ENCODE measurements at regions not wholly inside any gene's neighbourhood (a gene's known extent, or its start where the extent isn't known, plus 50 kb on each side); places are given as distances from the start of the nearest gene placed in this dataset.
"Not testable (repeated sequence)": the region's sequence is repeated elsewhere in the genome, so short reads cannot be mapped to it uniquely, and the experiment has no call there.

GRCh38 chrX:1093586-1094421 lies 118.6 kb downstream of the CRLF2 start:
- in situ Hi-C loops (cut with HindIII; ENCODE audit: low sequenced_read_pairs) = no loop called here
- DNase-seq (ENCODE audit: low read depth, low spot score) = no peak
- TF ChIP-seq, protein P1, sequence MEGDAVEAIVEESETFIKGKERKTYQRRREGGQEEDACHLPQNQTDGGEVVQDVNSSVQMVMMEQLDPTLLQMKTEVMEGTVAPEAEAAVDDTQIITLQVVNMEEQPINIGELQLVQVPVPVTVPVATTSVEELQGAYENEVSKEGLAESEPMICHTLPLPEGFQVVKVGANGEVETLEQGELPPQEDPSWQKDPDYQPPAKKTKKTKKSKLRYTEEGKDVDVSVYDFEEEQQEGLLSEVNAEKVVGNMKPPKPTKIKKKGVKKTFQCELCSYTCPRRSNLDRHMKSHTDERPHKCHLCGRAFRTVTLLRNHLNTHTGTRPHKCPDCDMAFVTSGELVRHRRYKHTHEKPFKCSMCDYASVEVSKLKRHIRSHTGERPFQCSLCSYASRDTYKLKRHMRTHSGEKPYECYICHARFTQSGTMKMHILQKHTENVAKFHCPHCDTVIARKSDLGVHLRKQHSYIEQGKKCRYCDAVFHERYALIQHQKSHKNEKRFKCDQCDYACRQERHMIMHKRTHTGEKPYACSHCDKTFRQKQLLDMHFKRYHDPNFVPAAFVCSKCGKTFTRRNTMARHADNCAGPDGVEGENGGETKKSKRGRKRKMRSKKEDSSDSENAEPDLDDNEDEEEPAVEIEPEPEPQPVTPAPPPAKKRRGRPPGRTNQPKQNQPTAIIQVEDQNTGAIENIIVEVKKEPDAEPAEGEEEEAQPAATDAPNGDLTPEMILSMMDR (IDR thresholded peaks at IDR 0.05; ENCODE audit: low read depth, low read length) = no peak
- no peak overlapping the region for H3K4me3 ChIP-seq (ENCODE audit: low read depth, low read length)

DNA sequence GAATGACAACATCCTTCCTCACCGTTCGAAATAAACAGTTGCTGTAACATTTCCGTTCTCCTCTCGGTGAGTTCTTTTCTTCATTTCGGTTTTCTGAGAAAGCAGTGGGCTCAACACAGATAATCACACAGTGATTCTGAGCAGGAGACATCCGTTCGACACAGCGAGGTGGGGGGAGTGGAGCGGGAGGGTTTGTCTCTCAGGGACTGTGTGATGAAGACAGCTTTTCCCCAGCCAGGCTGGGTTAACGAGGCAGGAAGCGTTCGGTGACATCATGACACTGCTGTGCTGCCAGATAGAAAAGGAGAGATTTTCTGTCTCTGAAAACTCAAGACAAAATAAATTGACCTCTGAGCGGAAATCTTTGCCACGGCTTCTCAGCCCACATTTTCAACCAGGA lies 119.3 kb downstream of the CRLF2 start:
- TF ChIP-seq, protein P1 (IDR thresholded peaks at IDR 0.05; ENCODE audit: low read depth, low read length) = no peak
- DNase-seq (ENCODE audit: low read depth, low spot score) = no peak
- no peak overlapping the region for H3K4me3 ChIP-seq (ENCODE audit: low read depth, low read length)
- in situ Hi-C loops (cut with HindIII; ENCODE audit: low sequenced_read_pairs) = no loop called here

DNA sequence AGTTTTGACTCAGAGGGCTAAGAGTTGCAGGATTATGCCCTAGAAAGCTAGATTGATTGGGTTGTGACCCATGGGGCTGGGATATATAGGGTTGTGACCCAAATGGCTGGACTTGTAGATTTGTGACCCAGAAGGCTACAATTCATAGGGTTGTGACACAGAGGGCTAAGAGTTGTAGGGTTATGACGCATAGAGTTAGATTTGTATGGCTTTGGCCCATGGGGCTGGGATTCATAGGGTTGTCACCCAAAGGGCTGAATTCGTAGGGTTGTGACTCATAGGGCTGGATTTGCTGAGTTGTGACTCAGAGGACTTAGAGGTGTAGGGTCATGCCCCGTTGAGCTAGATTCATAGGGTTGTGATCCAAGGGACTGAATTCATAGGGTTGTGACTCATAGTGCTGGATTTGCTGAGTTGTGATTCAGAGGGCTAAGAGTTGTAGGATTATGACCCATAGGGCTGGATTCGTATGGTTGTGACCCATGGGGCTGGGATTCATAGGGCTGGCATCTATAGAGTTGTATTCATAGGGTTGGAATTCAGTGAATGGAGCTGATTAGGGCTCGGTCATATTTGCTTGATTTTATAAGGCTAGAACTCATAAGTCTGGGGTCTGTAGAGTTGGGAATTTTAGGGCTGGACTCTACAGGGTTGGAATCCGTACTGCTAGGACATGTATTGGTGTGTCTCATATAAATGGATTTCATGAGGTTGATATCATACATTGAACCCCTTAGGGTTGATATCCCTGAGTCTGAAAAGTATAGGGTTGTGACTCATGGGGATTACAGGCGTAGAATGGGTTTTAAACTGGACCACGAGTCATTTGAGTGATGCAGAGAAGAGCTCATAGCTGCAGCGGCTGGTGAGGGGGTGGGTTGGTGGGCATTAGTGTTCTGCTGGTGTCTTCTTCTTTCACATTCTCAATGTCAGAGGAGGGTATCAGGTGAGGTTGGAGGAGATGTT lies 125.7 kb downstream of the CRLF2 start:
- H3K4me3 ChIP-seq (ENCODE audit: low read depth, low read length) = no peak overlapping the region
- in situ Hi-C loops (cut with HindIII; ENCODE audit: low sequenced_read_pairs) = no loop called here
- TF ChIP-seq, protein P1 (IDR thresholded peaks at IDR 0.05; ENCODE audit: low read depth, low read length) = no peak
- DNase-seq (ENCODE audit: low read depth, low spot score) = no peak

- in situ Hi-C loops (cut with HindIII; ENCODE audit: low sequenced_read_pairs); H3K4me3 ChIP-seq (ENCODE audit: low read depth, low read length); DNase-seq (ENCODE audit: low read depth, low spot score): not testable (repeated sequence)
These were observed 126.6 kb downstream of the CRLF2 start for GRCh38 chrX:1085871-1086270.

GRCh38 chrX:1084689-1085088 lies 127.8 kb downstream of the CRLF2 start:
- no peak overlapping the region for H3K4me3 ChIP-seq (ENCODE audit: low read depth, low read length)
- TF ChIP-seq, protein P1 (IDR thresholded peaks at IDR 0.05; ENCODE audit: low read depth, low read length) = no peak
- in situ Hi-C loops (cut with HindIII; ENCODE audit: low sequenced_read_pairs) = no loop called here
- no peak for DNase-seq (ENCODE audit: low read depth, low spot score)

DNA sequence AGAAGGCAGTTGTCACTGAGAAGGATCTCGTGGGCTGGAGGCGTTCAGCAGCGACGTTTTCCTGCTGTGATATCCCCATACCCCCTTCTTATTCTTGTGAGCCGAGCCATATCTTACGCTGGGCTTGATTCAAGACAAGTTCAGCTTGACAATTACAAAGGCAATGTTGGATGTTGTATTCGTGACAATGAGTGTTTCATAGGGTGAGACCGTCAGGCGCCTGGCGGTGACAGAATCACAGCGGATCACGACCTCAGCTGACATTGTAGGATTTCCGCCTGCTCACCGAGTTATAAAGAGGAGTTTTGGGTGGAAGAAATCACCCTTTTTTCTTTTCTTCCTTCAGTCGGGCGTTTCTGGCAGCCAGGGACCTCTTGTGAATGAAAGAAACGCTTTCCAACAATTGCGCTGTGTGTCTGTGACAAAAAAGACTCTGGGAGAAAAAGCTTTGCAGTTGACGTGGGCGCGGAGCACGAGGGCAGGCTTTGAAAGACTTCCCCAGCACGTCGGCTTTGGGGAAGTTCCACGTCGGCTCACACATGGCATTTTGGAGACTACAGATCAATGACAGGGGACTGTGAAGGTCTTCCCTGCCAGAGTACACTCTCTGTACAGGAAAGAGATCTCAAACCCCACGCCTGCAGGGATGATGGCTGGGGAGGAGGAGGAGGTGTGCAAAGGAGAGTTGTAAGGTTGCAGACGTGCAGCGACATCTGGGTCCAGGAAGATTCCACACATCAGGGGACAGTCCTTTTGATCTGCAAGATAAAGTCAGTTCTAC lies 135.4 kb downstream of the CRLF2 start:
- TF ChIP-seq, protein P1 (IDR thresholded peaks at IDR 0.05; ENCODE audit: low read depth, low read length) = no peak
- DNase-seq (ENCODE audit: low read depth, low spot score) = no peak
- H3K4me3 ChIP-seq (ENCODE audit: low read depth, low read length) = no peak overlapping the region
- in situ Hi-C loops (cut with HindIII; ENCODE audit: low sequenced_read_pairs) = no loop called here

All from astrocyte of the spinal cord (primary cell).